NCI-H748 (cell line): ENCODE measurements at regions not wholly inside any gene's neighbourhood (a gene's known extent, or its start where the extent isn't known, plus 50 kb on each side); places are given as distances from the start of the nearest gene placed in this dataset.

Experiments used
- DNase-seq: peaks from one replicate; lab custom pipeline; 2025; ENCODE audit not compliant: unreplicated experiment; lab: John Stamatoyannopoulos, UW

DNA sequence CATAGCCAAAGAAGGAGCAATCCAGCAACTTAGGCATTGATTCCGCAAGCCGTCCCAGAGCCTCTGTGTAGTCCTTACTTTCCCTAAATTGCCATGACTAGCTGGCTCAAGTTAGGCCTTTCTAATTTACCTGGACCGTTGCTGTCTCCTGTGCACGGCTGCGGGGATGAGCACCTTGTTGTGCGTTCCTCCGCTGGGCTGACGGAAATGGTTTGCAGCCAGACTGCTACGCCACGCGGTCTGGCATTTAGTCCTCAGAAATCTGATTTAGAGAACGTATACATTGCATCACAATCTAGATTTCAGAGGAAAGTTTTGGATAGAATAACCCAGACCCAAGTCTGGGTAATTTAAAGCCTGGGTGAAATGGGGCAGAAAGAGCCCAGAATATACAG is 133.2 kb upstream of the ARHGAP5 start:
- DNase-seq: no peak

GRCh38 chr14:31944256-31945073 is 132.6 kb upstream of the ARHGAP5 start:
- no peak for DNase-seq

- peak; percentile 87 for DNase-seq
These were observed 132.0 kb upstream of the ARHGAP5 start for GRCh38 chr14:31945074-31945613.

- peak; percentile 19 for DNase-seq
These were observed 131.4 kb upstream of the ARHGAP5 start for GRCh38 chr14:31945701-31946100.

GRCh38 chr14:31947076-31947475 is 130.0 kb upstream of the ARHGAP5 start:
- DNase-seq: no peak

DNA sequence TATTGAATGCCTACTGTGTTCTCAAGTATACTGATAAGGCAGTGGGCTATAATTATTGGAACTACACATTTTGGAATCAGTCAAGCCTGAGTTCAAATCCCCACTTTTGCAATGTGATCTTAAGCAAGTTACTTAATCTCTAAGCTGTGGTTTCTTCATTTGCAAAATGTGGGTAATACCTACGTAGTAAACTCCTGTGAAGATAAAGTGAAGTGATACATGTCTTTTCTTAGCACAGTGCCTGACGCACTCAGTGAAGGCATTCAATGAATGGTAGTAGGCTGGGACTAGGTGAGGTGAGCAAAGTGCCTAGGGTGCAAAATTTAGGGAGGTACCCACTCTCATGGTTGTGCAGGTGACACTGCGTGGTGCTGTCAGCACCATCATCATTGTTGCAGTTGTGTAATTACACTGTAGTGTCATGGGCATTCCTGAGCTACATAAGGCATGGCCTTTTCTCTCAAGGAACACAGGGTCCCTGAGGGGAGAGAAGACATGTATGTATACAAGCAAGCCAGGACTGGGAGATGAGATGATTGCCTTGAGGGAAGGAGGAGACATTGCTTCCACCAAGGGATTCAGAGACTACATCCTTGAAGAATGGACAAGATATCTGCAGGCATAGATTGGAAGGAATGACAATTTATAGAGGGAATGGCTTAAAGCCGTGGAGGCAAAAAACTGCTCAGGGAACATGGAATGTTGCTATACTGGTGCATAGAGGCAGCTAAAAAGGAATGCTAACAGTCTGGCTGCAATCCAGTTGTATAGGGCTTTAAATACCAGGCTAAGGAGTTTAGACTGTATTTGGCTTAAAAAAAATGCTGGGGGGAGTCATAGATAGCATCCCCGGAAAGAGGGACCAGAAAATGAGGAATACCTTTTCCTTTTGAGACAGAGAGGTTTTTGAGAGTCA is 129.2 kb upstream of the ARHGAP5 start:
- no peak for DNase-seq

DNA sequence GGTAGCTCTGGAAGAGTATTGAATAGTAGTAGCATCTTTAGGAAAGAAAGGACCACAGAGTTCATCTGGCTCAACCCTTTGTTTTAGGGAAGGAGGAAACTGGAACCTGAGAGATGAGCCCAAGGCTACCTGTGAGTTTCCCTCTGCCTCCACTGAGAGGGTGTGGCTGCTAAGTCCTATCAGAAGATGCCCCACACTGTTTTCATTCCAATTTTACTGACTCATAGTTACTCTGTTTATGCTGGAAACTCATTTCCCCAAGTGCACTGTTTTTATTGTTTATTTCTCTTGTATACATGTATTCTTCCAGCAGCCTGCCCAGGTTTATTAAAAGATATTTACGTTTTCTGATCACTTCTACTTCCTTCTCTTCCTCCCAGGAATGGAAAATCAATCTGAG is 127.4 kb upstream of the ARHGAP5 start:
- no peak for DNase-seq

DNA sequence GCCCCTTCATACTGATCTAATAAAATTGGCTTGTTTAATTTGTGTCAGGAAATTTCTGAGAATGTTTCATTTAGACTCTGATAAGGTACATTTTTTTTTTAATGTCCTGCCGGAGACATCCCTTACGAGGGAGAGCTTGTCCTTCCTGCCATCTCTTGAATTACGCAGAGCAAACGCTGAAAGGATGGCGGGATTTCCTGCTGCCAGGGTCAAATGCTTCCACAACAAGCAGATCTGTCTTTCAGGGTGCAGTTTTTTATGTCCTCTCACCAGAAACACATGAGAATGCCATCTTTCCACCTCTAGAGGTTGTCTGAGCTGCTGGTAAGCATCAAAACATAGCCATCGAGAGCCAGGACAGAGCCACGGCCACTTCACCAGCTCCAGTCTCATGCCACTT is 126.8 kb upstream of the ARHGAP5 start:
- no peak for DNase-seq

DNA sequence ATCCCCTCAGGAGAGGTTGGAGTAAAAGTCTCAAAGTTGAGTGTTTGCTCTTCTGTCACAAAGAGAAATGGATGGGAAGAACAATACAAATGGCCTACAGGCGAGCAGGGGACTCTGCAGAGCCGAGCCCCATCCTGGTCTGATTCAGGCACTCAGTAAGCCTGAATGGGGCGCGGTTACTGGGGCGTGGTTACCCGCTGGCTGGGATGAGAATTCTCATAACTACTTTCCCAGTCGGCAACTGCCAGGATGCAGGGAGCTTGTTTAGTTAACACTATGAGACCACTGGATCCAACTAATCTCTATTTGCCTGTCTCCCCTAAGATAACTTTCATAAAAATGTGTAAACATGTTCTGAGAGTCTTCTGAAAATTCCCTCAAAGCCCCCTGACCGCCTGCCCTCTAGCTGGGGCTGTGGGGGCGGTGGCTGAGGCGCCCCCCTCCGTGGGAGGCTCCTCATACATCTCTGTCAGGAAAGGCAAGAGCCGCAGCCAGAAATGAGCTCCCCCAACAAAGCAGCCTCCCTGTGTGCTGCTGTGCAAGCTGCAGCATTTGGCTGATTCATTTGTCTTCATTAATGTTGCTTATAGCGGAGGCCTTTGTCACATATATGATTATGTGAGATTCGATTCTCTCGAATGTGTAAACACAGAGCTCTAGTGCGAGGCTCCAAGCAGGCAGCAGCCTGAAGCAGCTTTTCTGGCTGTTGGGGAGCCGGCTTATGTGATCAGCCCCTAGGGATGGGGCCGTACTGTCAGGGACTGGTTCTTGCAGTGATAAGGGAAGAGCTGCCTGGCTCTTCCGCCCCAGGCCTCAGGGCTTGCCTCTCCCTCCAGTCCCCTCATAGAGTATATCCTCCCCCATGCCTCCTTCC is 126.1 kb upstream of the ARHGAP5 start:
- DNase-seq: peak; percentile 72

GRCh38 chr14:31951638-31951964 is 125.5 kb upstream of the ARHGAP5 start:
- DNase-seq: no peak

- no peak for DNase-seq
These were observed 124.5 kb upstream of the ARHGAP5 start for GRCh38 chr14:31952573-31952972.

DNA sequence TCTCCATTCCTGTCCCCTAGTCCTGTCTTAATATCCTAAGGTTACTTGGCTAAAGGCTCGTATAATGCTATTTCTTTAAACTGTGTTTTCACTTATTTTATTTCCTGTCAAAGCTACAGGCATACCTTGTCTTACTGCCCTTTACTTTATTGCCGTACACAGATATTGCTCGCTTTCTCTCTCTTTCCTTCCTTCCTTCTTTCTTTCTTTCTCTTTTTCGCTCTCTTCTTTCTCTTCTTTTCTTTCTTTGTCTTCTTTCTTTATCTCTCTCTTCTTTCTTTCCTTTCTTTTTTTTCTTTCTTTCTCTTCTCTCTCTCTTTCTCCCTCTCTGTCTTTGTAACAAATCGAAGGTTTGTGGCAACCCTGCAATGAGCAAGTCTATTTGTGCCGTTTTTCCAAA is 123.9 kb upstream of the ARHGAP5 start:
- no peak for DNase-seq

DNA sequence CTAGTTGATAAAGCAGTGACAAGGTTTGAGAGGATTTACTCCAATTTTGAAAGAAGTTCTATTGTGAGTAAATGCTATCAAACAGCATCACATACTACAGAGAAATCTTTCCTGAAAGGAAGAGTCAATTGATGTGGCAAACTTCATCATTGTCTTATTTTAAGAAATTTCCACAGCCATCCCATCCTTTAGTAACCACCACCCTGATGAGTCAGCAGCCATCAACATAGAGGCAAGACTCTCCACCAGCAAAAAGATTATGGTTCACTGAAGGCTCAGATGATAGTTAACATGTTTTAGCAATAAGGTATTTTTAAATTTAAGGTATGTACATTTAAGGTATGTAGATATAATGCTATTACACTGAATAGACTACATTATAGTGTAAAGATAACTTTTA is 122.1 kb upstream of the ARHGAP5 start:
- DNase-seq: no peak

DNA sequence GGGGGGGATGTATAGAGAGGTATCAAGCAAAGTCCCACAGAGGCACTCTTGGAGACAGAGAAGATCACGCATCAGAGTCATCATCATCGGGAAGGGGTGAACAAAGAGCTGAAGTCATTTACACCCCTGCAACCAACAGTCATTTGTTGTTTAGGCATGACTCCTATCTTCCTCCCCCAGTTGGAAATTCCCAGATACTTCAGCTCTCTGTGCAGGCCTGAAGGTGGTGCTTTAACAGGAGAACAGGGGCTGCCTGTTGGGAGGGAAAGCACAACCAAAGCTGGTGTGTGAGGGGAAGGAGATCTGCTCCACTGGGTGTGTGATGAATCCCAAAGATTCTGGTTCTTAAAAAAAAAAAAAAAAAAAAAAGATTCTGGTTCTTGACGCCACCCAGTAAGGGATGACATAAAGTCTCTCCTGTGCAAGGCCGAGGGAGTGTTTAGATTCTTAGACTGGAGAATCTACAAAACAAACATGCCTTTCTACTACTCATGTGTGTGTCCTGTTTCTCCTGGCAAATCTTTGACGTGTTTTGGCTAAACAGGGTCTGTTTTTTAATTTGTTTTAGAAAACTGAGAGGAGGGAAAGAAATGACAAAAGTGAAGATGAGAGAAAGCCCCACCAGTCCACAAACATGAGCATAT is 121.0 kb upstream of the ARHGAP5 start:
- no peak for DNase-seq

DNA sequence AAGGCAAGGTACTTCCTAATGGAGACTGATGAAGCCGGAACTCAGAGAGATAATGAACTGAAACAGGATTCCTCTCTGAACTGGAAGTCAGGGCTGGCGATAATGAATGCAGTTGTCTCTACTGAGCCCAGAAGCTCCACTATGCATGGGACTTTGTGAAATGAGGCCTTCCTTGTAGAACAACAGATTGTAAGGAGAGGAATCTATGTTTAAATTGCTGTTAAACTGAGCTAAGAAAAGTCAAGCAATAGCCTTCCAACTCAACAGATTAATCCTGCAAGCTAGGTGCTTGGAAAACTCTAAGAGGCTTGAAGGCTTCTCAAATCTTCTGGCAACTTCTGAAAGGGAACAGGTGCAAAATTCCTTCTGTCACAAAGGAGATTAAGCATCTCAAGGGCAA is 119.5 kb upstream of the ARHGAP5 start:
- no peak for DNase-seq

DNA sequence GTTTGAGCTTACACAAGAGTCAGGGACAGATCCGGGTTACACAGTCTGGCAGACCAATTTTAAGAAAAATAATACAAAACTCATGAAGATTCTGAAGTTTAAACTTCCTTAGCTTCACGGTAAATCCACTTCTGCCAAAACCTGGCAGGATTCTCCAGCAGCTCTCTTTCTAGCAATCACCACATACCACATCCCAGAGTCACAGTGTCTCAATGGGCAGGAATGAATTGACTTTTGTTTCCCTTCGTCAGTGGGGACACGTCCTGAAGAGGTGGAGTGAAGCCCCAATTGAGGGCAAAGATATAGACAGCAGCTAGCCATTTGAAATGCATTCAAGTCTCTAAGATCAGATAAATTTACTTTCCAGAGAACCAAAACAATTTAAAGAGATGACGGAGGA is 117.1 kb upstream of the ARHGAP5 start:
- DNase-seq: no peak

DNA sequence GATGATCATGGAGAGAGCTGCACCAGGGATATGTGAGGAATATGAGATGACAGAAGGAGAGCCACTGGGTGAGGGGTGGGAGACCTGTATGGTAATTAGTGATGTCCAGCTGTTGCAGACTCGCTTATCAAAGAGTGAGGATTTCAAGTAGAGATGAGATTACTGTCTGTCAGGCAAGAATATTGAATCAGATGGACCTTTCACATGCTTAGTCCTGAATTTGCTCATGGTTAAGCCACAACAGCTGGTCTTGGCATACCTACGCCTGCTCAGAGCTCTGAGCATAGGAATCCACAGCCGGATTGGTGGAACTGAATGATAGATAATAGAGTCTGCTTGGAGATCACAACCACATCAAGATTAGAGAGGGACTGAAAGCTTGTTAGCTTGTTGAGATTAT is 115.2 kb upstream of the ARHGAP5 start:
- DNase-seq: no peak

DNA sequence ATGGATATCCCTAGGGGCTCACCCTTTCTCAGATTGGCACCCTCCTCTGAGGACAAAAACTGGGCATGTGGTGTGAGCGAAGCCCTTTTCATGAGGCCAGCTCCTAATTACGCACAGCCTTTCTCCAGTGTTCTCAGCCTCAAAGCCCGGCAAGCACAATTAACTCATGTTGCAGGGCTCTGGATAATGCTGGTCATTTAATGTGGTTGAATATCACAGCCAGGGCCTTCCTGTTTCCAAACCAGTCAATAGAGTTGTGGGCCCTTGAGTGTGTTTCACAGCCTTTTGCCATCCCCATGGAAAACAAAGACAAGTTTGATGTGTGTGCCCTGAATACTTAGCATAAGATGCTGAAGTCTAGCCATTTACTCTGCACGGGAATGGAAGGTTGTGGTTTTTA is 114.2 kb upstream of the ARHGAP5 start:
- DNase-seq: no peak

DNA sequence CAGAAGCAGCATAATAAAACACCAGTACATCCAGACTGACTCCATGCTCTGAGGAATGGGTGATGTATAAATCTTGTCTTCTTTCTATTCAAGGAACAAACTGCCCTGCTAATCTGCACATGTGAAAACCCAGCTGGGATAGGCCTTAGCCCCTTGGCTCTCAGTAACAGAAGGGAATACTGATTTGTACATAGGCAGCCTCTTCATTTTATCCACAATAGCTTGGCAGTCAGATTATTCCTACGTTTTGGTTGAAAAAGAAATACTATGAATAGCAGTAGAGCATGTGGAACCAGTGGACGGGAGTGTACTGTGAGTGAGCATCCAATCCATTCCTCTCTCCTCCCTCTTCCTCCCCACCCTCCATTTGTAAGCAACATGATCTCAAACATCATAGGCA is 113.5 kb upstream of the ARHGAP5 start:
- DNase-seq: no peak

GRCh38 chr14:31964490-31964889 is 112.6 kb upstream of the ARHGAP5 start:
- no peak for DNase-seq
